HEK293 (cell line): ENCODE measurements at regions not wholly inside any gene's neighbourhood (a gene's known extent, or its start where the extent isn't known, plus 50 kb on each side); places are given as distances from the start of the nearest gene placed in this dataset.

Experiments
- BCL11B ChIP-seq: fragments of 450-650 bp; formaldehyde crosslinking; IDR thresholded peaks from 2 replicates; pipeline ENCODE4 v1.5.1; 2016; ENCODE audit warnings: low read depth, missing biosample characterization, missing genetic modification characterization
- HOXC10 ChIP-seq: sonication (generic); formaldehyde crosslinking; IDR thresholded peaks from 2 replicates; pipeline ENCODE4 v1.8.1; 2023; ENCODE audit warnings: mild to moderate bottlenecking, missing genetic modification reagents
- KLF16 ChIP-seq: fragments of 450-650 bp; formaldehyde crosslinking; IDR thresholded peaks from 2 replicates; pipeline ENCODE4 v1.5.1; 2017; ENCODE audit warnings: missing biosample characterization, missing genetic modification characterization
- ZBTB17 ChIP-seq: fragments of 450-650 bp; formaldehyde crosslinking; IDR thresholded peaks from 2 replicates; pipeline ENCODE4 v1.5.1; 2016; ENCODE audit warnings: missing biosample characterization, missing genetic modification characterization
- ZBTB48 ChIP-seq: fragments of 450-650 bp; formaldehyde crosslinking; IDR thresholded peaks from 2 replicates; pipeline ENCODE4 v1.5.1; 2016; ENCODE audit warnings: missing biosample characterization, missing genetic modification characterization
- ZNF184 ChIP-seq: fragments of 450-650 bp; IDR thresholded peaks from 2 replicates; pipeline ENCODE4 v1.5.1; 2018; ENCODE audit warnings: missing biosample characterization, mild to moderate bottlenecking, missing genetic modification characterization
- ZNF19 ChIP-seq: fragments of 450-650 bp; formaldehyde crosslinking; IDR thresholded peaks from 2 replicates; pipeline ENCODE4; 2016; ENCODE audit warnings: missing biosample characterization, missing genetic modification characterization, low read depth
- ZNF223 ChIP-seq: fragments of 450-650 bp; formaldehyde crosslinking; IDR thresholded peaks from 2 replicates; pipeline ENCODE4 v1.5.1; 2016; ENCODE audit warnings: missing biosample characterization, missing genetic modification characterization
- ZNF266 ChIP-seq: fragments of 450-650 bp; formaldehyde crosslinking; IDR thresholded peaks from 2 replicates; pipeline ENCODE4 v1.5.1; 2016; ENCODE audit warnings: missing biosample characterization, missing genetic modification characterization, low read depth
- ZNF48 ChIP-seq: fragments of 450-650 bp; formaldehyde crosslinking; IDR thresholded peaks from 2 replicates; pipeline ENCODE4 v1.5.1; 2016; ENCODE audit warnings: missing biosample characterization, missing genetic modification characterization
- ZNF621 ChIP-seq: fragments of 450-650 bp; formaldehyde crosslinking; IDR thresholded peaks from 2 replicates; pipeline ENCODE4 v1.5.1; 2017; ENCODE audit warnings: missing biosample characterization, missing genetic modification characterization
- ZNF629 ChIP-seq: fragments of 450-650 bp; formaldehyde crosslinking; IDR thresholded peaks from 2 replicates; pipeline ENCODE4 v1.5.1; 2017; ENCODE audit warnings: missing biosample characterization, missing genetic modification characterization
- ZNF654 ChIP-seq: fragments of 450-650 bp; formaldehyde crosslinking; IDR thresholded peaks from 2 replicates; pipeline ENCODE4 v1.5.1; 2016; ENCODE audit warnings: low read depth, missing biosample characterization, missing genetic modification characterization
- ZNF660 ChIP-seq: fragments of 450-650 bp; IDR thresholded peaks from 2 replicates; pipeline ENCODE4 v1.5.1; 2018; ENCODE audit warnings: missing biosample characterization, mild to moderate bottlenecking, missing genetic modification characterization
- ZNF670 ChIP-seq: fragments of 450-650 bp; formaldehyde crosslinking; IDR thresholded peaks from 2 replicates; pipeline ENCODE4 v1.5.1; 2016; ENCODE audit warnings: missing biosample characterization, missing genetic modification characterization, low read depth
- ZNF701 ChIP-seq: fragments of 450-650 bp; formaldehyde crosslinking; IDR thresholded peaks from 2 replicates; pipeline ENCODE4 v1.5.1; 2016; ENCODE audit warnings: missing biosample characterization, missing genetic modification characterization
- ZNF785 ChIP-seq: fragments of 450-650 bp; formaldehyde crosslinking; IDR thresholded peaks from 2 replicates; pipeline ENCODE4 v1.5.1; 2016; ENCODE audit warnings: missing biosample characterization, missing genetic modification characterization
- TF ChIP-seq, protein P1 (sequence below): fragments of 450-650 bp; formaldehyde crosslinking; IDR thresholded peaks from 2 replicates; pipeline ENCODE4 v1.5.1; 2016; ENCODE audit warnings: missing biosample characterization, missing genetic modification characterization
- TF ChIP-seq, protein P2 (sequence below): fragments of 450-650 bp; formaldehyde crosslinking; IDR thresholded peaks from 2 replicates; pipeline ENCODE4 v1.5.1; 2016; ENCODE audit warnings: missing biosample characterization, missing genetic modification characterization, borderline replicate concordance
- TF ChIP-seq, protein P3 (sequence below): fragments of 450-650 bp; formaldehyde crosslinking; IDR thresholded peaks from 2 replicates; pipeline ENCODE4 v1.5.1; 2016; ENCODE audit warnings: missing biosample characterization, missing genetic modification characterization, borderline replicate concordance
- TF ChIP-seq, protein P4 (sequence below): fragments of 450-650 bp; IDR thresholded peaks from 2 replicates; pipeline ENCODE4 v1.5.1; 2018; ENCODE audit warnings: missing biosample characterization, missing genetic modification characterization
- TF ChIP-seq, protein P5 (sequence below): fragments of 450-650 bp; formaldehyde crosslinking; IDR thresholded peaks from 2 replicates; pipeline ENCODE4 v1.5.1; 2016; ENCODE audit warnings: missing biosample characterization, missing genetic modification characterization
- TF ChIP-seq, protein P6 (sequence below): fragments of 450-650 bp; formaldehyde crosslinking; IDR thresholded peaks from 2 replicates; pipeline ENCODE4 v1.5.1; 2016; ENCODE audit warnings: missing biosample characterization, missing genetic modification characterization

DNA sequence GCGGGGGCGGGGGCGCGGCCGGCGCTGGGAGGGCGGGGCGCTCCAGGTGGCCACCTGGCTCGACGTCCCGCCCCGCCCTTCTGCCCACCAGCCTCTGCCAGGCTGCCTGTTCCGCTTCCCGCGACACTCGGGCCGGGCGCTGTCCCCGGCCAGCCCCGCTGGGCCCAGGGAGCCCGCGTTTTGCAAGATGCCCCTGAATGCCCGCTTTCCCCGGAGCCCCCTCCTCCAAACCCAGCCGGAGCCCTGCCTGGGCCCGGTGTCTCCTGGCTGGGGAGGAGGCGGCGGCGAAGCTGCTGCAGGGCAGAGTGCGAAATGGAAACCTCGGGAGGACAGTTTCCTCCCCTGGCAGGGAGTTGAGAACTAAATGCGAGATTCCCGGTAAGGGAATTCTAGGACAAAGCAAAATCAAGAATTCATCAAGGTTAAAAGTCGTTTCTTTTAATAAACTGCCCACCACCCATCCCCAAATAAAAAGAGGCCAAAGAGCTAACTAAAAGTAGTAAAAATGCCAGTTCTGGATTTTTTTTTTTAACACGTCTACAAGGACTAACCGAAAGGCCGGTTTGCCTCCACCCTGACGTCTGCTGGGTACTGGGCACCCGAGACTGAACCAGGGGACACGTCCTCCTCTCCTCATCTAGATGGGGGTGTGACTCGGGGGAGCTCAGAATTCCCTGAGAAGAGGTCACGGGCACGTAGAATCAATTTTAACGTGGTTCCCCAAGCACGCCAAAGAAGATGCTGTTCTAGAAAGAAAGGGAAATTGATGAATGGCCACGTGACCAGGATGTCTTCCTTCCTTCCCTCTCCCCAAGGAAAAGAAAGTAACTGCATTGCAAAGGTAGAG lies 200.4 kb upstream of the NFE2L3 start (continued):
- TF ChIP-seq, protein P1, sequence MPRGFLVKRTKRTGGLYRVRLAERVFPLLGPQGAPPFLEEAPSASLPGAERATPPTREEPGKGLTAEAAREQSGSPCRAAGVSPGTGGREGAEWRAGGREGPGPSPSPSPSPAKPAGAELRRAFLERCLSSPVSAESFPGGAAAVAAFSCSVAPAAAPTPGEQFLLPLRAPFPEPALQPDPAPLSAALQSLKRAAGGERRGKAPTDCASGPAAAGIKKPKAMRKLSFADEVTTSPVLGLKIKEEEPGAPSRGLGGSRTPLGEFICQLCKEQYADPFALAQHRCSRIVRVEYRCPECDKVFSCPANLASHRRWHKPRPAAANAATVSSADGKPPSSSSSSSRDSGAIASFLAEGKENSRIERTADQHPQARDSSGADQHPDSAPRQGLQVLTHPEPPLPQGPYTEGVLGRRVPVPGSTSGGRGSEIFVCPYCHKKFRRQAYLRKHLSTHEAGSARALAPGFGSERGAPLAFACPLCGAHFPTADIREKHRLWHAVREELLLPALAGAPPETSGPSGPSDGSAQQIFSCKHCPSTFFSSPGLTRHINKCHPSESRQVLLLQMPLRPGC (tag by site-specific recombination) = no peak
- TF ChIP-seq ZBTB17 (tag by site-specific recombination) (no peak), ZNF629 (tag by site-specific recombination) (no peak), ZNF19 (no peak), ZBTB48 (no peak), ZNF701 (tag by site-specific recombination) (no peak), ZNF266 (tag by site-specific recombination) (no peak), KLF16 (tag by site-specific recombination) (no peak), ZNF621 (no peak), ZNF785 (tag by site-specific recombination) (no peak), HOXC10 (CRISPR knock-in tag) (no peak), ZNF670 (tag by site-specific recombination) (no peak), BCL11B (tag by site-specific recombination) (no peak), ZNF48 (tag by site-specific recombination) (no peak), ZNF654 (tag by site-specific recombination) (no peak), ZNF660 (tag by site-specific recombination) (no peak), ZNF223 (tag by site-specific recombination) (no peak), ZNF184 (tag by site-specific recombination) (no peak)
- TF ChIP-seq, protein P2, sequence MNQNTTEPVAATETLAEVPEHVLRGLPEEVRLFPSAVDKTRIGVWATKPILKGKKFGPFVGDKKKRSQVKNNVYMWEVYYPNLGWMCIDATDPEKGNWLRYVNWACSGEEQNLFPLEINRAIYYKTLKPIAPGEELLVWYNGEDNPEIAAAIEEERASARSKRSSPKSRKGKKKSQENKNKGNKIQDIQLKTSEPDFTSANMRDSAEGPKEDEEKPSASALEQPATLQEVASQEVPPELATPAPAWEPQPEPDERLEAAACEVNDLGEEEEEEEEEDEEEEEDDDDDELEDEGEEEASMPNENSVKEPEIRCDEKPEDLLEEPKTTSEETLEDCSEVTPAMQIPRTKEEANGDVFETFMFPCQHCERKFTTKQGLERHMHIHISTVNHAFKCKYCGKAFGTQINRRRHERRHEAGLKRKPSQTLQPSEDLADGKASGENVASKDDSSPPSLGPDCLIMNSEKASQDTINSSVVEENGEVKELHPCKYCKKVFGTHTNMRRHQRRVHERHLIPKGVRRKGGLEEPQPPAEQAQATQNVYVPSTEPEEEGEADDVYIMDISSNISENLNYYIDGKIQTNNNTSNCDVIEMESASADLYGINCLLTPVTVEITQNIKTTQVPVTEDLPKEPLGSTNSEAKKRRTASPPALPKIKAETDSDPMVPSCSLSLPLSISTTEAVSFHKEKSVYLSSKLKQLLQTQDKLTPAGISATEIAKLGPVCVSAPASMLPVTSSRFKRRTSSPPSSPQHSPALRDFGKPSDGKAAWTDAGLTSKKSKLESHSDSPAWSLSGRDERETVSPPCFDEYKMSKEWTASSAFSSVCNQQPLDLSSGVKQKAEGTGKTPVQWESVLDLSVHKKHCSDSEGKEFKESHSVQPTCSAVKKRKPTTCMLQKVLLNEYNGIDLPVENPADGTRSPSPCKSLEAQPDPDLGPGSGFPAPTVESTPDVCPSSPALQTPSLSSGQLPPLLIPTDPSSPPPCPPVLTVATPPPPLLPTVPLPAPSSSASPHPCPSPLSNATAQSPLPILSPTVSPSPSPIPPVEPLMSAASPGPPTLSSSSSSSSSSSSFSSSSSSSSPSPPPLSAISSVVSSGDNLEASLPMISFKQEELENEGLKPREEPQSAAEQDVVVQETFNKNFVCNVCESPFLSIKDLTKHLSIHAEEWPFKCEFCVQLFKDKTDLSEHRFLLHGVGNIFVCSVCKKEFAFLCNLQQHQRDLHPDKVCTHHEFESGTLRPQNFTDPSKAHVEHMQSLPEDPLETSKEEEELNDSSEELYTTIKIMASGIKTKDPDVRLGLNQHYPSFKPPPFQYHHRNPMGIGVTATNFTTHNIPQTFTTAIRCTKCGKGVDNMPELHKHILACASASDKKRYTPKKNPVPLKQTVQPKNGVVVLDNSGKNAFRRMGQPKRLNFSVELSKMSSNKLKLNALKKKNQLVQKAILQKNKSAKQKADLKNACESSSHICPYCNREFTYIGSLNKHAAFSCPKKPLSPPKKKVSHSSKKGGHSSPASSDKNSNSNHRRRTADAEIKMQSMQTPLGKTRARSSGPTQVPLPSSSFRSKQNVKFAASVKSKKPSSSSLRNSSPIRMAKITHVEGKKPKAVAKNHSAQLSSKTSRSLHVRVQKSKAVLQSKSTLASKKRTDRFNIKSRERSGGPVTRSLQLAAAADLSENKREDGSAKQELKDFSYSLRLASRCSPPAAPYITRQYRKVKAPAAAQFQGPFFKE (tag by site-specific recombination) = no peak
- TF ChIP-seq, protein P3, sequence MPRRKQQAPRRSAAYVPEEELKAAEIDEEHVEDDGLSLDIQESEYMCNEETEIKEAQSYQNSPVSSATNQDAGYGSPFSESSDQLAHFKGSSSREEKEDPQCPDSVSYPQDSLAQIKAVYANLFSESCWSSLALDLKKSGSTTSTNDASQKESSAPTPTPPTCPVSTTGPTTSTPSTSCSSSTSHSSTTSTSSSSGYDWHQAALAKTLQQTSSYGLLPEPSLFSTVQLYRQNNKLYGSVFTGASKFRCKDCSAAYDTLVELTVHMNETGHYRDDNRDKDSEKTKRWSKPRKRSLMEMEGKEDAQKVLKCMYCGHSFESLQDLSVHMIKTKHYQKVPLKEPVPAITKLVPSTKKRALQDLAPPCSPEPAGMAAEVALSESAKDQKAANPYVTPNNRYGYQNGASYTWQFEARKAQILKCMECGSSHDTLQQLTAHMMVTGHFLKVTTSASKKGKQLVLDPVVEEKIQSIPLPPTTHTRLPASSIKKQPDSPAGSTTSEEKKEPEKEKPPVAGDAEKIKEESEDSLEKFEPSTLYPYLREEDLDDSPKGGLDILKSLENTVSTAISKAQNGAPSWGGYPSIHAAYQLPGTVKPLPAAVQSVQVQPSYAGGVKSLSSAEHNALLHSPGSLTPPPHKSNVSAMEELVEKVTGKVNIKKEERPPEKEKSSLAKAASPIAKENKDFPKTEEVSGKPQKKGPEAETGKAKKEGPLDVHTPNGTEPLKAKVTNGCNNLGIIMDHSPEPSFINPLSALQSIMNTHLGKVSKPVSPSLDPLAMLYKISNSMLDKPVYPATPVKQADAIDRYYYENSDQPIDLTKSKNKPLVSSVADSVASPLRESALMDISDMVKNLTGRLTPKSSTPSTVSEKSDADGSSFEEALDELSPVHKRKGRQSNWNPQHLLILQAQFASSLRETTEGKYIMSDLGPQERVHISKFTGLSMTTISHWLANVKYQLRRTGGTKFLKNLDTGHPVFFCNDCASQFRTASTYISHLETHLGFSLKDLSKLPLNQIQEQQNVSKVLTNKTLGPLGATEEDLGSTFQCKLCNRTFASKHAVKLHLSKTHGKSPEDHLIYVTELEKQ (tag by site-specific recombination) = no peak
- TF ChIP-seq, protein P4, sequence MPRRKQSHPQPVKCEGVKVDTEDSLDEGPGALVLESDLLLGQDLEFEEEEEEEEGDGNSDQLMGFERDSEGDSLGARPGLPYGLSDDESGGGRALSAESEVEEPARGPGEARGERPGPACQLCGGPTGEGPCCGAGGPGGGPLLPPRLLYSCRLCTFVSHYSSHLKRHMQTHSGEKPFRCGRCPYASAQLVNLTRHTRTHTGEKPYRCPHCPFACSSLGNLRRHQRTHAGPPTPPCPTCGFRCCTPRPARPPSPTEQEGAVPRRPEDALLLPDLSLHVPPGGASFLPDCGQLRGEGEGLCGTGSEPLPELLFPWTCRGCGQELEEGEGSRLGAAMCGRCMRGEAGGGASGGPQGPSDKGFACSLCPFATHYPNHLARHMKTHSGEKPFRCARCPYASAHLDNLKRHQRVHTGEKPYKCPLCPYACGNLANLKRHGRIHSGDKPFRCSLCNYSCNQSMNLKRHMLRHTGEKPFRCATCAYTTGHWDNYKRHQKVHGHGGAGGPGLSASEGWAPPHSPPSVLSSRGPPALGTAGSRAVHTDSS (tag by site-specific recombination) = no peak
- TF ChIP-seq, protein P5, sequence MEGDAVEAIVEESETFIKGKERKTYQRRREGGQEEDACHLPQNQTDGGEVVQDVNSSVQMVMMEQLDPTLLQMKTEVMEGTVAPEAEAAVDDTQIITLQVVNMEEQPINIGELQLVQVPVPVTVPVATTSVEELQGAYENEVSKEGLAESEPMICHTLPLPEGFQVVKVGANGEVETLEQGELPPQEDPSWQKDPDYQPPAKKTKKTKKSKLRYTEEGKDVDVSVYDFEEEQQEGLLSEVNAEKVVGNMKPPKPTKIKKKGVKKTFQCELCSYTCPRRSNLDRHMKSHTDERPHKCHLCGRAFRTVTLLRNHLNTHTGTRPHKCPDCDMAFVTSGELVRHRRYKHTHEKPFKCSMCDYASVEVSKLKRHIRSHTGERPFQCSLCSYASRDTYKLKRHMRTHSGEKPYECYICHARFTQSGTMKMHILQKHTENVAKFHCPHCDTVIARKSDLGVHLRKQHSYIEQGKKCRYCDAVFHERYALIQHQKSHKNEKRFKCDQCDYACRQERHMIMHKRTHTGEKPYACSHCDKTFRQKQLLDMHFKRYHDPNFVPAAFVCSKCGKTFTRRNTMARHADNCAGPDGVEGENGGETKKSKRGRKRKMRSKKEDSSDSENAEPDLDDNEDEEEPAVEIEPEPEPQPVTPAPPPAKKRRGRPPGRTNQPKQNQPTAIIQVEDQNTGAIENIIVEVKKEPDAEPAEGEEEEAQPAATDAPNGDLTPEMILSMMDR (tag by site-specific recombination) = no peak
- TF ChIP-seq, protein P6, sequence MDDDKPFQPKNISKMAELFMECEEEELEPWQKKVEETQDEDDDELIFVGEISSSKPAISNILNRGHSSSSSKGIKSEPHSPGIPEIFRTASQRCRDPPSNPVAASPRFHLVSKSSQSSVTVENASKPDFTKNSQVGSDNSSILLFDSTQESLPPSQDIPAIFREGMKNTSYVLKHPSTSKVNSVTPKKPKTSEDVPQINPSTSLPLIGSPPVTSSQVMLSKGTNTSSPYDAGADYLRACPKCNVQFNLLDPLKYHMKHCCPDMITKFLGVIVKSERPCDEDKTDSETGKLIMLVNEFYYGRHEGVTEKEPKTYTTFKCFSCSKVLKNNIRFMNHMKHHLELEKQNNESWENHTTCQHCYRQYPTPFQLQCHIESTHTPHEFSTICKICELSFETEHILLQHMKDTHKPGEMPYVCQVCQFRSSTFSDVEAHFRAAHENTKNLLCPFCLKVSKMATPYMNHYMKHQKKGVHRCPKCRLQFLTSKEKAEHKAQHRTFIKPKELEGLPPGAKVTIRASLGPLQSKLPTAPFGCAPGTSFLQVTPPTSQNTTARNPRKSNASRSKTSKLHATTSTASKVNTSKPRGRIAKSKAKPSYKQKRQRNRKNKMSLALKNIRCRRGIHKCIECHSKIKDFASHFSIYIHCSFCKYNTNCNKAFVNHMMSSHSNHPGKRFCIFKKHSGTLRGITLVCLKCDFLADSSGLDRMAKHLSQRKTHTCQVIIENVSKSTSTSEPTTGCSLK (tag by site-specific recombination) = no peak
